SK-N-SH treated with all-trans-retinoic acid at 6 μM for 48 hours (cell line): ENCODE measurements at regions not wholly inside any gene's neighbourhood (a gene's known extent, or its start where the extent isn't known, plus 50 kb on each side); places are given as distances from the start of the nearest gene placed in this dataset.

Experiments used
- ATAC-seq: fragments of 200-7000 bp; cut with Tn5 transposase; 3 replicates; pipeline ENCODE4 v1.9.1; 2020; ENCODE audit warnings: mild to moderate bottlenecking, moderate library complexity
- ARNTL ChIP-seq: fragments of 450-650 bp; formaldehyde crosslinking; IDR thresholded peaks from 2 replicates; pipeline ENCODE4 v1.5.0; 2020; ENCODE audit warnings: low read depth, mild to moderate bottlenecking, moderate library complexity, borderline replicate concordance
- BACH2 ChIP-seq: fragments of 250-450 bp; sonication (Bioruptor Pico); IDR thresholded peaks from 2 replicates; pipeline ENCODE4 v1.9.0; 2021; ENCODE audit warnings: mild to moderate bottlenecking, borderline replicate concordance
- CSDC2 ChIP-seq: fragments of 250-450 bp; sonication (Bioruptor Pico); IDR thresholded peaks from 2 replicates; pipeline ENCODE4 v1.5.0; 2020; ENCODE audit warnings: mild to moderate bottlenecking, moderate library complexity
- ESRRG ChIP-seq: fragments of 250-450 bp; sonication (Bioruptor Pico); IDR thresholded peaks from 2 replicates; pipeline ENCODE4 v1.6.1; 2021; ENCODE audit warnings: mild to moderate bottlenecking
- GLIS3 ChIP-seq: fragments of 250-450 bp; sonication (Bioruptor Pico); IDR thresholded peaks from 2 replicates; pipeline ENCODE4 v1.5.0; 2020; ENCODE audit warnings: mild to moderate bottlenecking, moderate library complexity
- ISL1 ChIP-seq: fragments of 250-450 bp; sonication (Bioruptor Pico); IDR thresholded peaks from 2 replicates; pipeline ENCODE4 v2.1.2; 2022; ENCODE audit warnings: mild to moderate bottlenecking, moderate library complexity
- OSR1 ChIP-seq: fragments of 250-450 bp; sonication (Bioruptor Pico); IDR thresholded peaks from 2 replicates; pipeline ENCODE4 v1.8.0; 2022; ENCODE audit warnings: moderate library complexity, mild to moderate bottlenecking, inconsistent platforms
- PPARA ChIP-seq: fragments of 250-450 bp; sonication (Bioruptor Pico); IDR thresholded peaks from 2 replicates; pipeline ENCODE4 v1.5.0; 2020; ENCODE audit warnings: mild to moderate bottlenecking, borderline replicate concordance
- RARB ChIP-seq: fragments of 250-450 bp; sonication (Bioruptor Pico); IDR thresholded peaks from 2 replicates; pipeline ENCODE4 v1.8.0; 2021; ENCODE audit warnings: mild to moderate bottlenecking, moderate library complexity
- SNAI2 ChIP-seq: fragments of 250-450 bp; sonication (Bioruptor Pico); IDR thresholded peaks from 2 replicates; pipeline ENCODE4 v1.5.0; 2020; ENCODE audit warnings: mild to moderate bottlenecking, moderate library complexity
- TCF4 ChIP-seq: fragments of 250-450 bp; sonication (Bioruptor Pico); IDR thresholded peaks from 2 replicates; pipeline ENCODE4 v1.8.0; 2021; ENCODE audit warnings: mild to moderate bottlenecking, moderate library complexity, borderline replicate concordance
- TOX ChIP-seq: fragments of 250-450 bp; sonication (Bioruptor Pico); IDR thresholded peaks from 2 replicates; pipeline ENCODE4 v1.8.0; 2021; ENCODE audit warnings: mild to moderate bottlenecking, moderate library complexity, borderline replicate concordance
- ZFP30 ChIP-seq: fragments of 450-650 bp; formaldehyde crosslinking; IDR thresholded peaks from 2 replicates; pipeline ENCODE4 v1.5.0; 2022; ENCODE audit warnings: mild to moderate bottlenecking, moderate library complexity
- ZNF565 ChIP-seq: fragments of 450-650 bp; formaldehyde crosslinking; conservative IDR thresholded peaks from 2 replicates; pipeline ENCODE4 v1.5.0; 2020; ENCODE audit warnings: low read depth, mild to moderate bottlenecking, moderate library complexity
- ZNF70 ChIP-seq: fragments of 450-650 bp; formaldehyde crosslinking; IDR thresholded peaks from 2 replicates; pipeline ENCODE4 v1.5.0; 2020; ENCODE audit warnings: mild to moderate bottlenecking, moderate library complexity
- ZNF8 ChIP-seq: fragments of 450-650 bp; formaldehyde crosslinking; IDR thresholded peaks from 2 replicates; pipeline ENCODE4 v1.5.0; 2020; ENCODE audit warnings: mild to moderate bottlenecking, moderate library complexity
- TF ChIP-seq, protein P1 (sequence below): fragments of 250-450 bp; sonication (Bioruptor Pico); IDR thresholded peaks from 2 replicates; pipeline ENCODE4 v1.5.0; 2020; ENCODE audit warnings: mild to moderate bottlenecking, moderate library complexity
- TF ChIP-seq, protein P2 (sequence below): fragments of 250-450 bp; sonication (Bioruptor Pico); IDR thresholded peaks from 2 replicates; pipeline ENCODE4 v1.8.0; 2020; ENCODE audit warnings: mild to moderate bottlenecking, moderate library complexity, borderline replicate concordance
- TF ChIP-seq, protein P3 (sequence below): fragments of 250-450 bp; sonication (Bioruptor Pico); IDR thresholded peaks from 2 replicates; pipeline ENCODE4 v1.5.1; 2020; ENCODE audit warnings: low read depth, mild to moderate bottlenecking, moderate library complexity
- TF ChIP-seq, protein P4 (sequence below): fragments of 250-450 bp; sonication (Bioruptor Pico); IDR thresholded peaks from 2 replicates; pipeline ENCODE4 v1.8.0; 2021; ENCODE audit warnings: low read depth, mild to moderate bottlenecking, moderate library complexity, borderline replicate concordance

DNA sequence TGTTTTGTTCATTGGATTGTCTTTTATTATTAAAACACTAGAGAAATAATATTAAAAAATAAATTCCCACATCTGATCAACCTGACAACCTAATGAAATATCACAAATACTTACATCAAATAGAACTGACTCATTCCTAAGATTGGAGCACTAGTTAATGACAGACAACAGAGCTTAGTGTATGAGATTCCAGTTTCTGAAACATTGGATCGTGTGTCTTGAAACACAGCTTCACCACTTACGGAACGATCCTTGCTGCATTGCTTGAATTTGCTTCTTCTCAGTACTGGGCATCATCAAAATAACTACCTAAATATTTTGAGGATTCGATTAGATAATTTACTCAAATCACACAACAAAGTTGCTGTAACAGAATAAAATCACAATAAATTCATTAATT, 667.2 kb upstream of the CDH18 start:
- TF ChIP-seq TOX (CRISPR knock-in tag) (no peak), ZNF565 (CRISPR knock-in tag) (no peak), ZNF8 (CRISPR knock-in tag) (no peak), BACH2 (CRISPR knock-in tag) (no peak), SNAI2 (no peak), ZNF70 (CRISPR knock-in tag) (no peak), ESRRG (CRISPR knock-in tag) (no peak), ARNTL (CRISPR knock-in tag) (no peak), RARB (CRISPR knock-in tag) (no peak), GLIS3 (no peak)
- TF ChIP-seq, protein P1, sequence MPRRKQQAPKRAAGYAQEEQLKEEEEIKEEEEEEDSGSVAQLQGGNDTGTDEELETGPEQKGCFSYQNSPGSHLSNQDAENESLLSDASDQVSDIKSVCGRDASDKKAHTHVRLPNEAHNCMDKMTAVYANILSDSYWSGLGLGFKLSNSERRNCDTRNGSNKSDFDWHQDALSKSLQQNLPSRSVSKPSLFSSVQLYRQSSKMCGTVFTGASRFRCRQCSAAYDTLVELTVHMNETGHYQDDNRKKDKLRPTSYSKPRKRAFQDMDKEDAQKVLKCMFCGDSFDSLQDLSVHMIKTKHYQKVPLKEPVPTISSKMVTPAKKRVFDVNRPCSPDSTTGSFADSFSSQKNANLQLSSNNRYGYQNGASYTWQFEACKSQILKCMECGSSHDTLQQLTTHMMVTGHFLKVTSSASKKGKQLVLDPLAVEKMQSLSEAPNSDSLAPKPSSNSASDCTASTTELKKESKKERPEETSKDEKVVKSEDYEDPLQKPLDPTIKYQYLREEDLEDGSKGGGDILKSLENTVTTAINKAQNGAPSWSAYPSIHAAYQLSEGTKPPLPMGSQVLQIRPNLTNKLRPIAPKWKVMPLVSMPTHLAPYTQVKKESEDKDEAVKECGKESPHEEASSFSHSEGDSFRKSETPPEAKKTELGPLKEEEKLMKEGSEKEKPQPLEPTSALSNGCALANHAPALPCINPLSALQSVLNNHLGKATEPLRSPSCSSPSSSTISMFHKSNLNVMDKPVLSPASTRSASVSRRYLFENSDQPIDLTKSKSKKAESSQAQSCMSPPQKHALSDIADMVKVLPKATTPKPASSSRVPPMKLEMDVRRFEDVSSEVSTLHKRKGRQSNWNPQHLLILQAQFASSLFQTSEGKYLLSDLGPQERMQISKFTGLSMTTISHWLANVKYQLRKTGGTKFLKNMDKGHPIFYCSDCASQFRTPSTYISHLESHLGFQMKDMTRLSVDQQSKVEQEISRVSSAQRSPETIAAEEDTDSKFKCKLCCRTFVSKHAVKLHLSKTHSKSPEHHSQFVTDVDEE (CRISPR knock-in tag) = no peak
- TF ChIP-seq, protein P2, sequence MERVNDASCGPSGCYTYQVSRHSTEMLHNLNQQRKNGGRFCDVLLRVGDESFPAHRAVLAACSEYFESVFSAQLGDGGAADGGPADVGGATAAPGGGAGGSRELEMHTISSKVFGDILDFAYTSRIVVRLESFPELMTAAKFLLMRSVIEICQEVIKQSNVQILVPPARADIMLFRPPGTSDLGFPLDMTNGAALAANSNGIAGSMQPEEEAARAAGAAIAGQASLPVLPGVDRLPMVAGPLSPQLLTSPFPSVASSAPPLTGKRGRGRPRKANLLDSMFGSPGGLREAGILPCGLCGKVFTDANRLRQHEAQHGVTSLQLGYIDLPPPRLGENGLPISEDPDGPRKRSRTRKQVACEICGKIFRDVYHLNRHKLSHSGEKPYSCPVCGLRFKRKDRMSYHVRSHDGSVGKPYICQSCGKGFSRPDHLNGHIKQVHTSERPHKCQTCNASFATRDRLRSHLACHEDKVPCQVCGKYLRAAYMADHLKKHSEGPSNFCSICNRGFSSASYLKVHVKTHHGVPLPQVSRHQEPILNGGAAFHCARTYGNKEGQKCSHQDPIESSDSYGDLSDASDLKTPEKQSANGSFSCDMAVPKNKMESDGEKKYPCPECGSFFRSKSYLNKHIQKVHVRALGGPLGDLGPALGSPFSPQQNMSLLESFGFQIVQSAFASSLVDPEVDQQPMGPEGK (CRISPR knock-in tag) = no peak
- TF ChIP-seq, protein P3, sequence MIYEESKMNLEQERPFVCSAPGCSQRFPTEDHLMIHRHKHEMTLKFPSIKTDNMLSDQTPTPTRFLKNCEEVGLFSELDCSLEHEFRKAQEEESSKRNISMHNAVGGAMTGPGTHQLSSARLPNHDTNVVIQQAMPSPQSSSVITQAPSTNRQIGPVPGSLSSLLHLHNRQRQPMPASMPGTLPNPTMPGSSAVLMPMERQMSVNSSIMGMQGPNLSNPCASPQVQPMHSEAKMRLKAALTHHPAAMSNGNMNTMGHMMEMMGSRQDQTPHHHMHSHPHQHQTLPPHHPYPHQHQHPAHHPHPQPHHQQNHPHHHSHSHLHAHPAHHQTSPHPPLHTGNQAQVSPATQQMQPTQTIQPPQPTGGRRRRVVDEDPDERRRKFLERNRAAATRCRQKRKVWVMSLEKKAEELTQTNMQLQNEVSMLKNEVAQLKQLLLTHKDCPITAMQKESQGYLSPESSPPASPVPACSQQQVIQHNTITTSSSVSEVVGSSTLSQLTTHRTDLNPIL = no peak
- ATAC-seq = no peak

DNA sequence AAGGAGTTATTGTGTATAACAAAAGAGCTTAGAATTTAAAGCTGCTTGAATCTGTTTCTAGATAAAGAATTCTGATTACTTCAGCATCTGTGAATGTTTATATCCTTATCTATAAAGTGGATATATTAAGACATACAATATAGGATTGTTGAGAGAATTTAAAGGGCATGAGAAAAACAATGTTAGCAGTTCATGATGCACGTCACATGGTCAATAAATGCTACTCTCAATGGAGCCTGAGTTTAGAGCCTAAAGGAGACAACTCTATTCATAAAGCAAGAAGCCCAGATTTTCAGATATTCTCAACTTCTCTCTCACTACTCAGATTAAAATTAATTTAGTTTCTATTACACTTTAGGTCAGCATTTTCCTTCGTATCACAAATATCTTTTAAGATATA, 666.7 kb upstream of the CDH18 start:
- TF ChIP-seq OSR1 (CRISPR knock-in tag) = no peak
- TF ChIP-seq, protein P1 (CRISPR knock-in tag) = no peak
- no peak for TF ChIP-seq CSDC2 (CRISPR knock-in tag)
- no peak for TF ChIP-seq TCF4 (CRISPR knock-in tag)
- TF ChIP-seq RARB (CRISPR knock-in tag) = no peak
- no peak for TF ChIP-seq ESRRG (CRISPR knock-in tag)
- TF ChIP-seq, protein P4, sequence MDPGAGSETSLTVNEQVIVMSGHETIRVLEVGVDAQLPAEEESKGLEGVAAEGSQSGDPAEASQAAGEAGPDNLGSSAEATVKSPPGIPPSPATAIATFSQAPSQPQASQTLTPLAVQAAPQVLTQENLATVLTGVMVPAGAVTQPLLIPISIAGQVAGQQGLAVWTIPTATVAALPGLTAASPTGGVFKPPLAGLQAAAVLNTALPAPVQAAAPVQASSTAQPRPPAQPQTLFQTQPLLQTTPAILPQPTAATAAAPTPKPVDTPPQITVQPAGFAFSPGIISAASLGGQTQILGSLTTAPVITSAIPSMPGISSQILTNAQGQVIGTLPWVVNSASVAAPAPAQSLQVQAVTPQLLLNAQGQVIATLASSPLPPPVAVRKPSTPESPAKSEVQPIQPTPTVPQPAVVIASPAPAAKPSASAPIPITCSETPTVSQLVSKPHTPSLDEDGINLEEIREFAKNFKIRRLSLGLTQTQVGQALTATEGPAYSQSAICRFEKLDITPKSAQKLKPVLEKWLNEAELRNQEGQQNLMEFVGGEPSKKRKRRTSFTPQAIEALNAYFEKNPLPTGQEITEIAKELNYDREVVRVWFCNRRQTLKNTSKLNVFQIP (CRISPR knock-in tag) = no peak
- no peak for TF ChIP-seq SNAI2
- no peak for TF ChIP-seq BACH2 (CRISPR knock-in tag)
- TF ChIP-seq PPARA (CRISPR knock-in tag) = no peak
- no peak for TF ChIP-seq ZFP30 (CRISPR knock-in tag)
- TF ChIP-seq ISL1 (CRISPR knock-in tag) = no peak
- TF ChIP-seq, protein P3 = no peak
- no peak for TF ChIP-seq ZNF565 (CRISPR knock-in tag)
- no peak for ATAC-seq
